Stimulated activated CD4-positive, alpha-beta T cell treated with anti-CD3 and anti-CD28 coated beads, TNF-alpha, amount 100 ng/mL, for 1 hour (primary cell): ENCODE measurements at regions not wholly inside any gene's neighbourhood (a gene's known extent, or its start where the extent isn't known, plus 50 kb on each side); places are given as distances from the start of the nearest gene placed in this dataset.

ENCODE experiments used
- DNase-seq, 3 donors: peaks; one replicate each; pipeline ENCODE4 v3.0.0-alpha.2; 2020; ENCODE audit warnings: low read depth in 3 of 3, low spot score in 1 of 3

DNA sequence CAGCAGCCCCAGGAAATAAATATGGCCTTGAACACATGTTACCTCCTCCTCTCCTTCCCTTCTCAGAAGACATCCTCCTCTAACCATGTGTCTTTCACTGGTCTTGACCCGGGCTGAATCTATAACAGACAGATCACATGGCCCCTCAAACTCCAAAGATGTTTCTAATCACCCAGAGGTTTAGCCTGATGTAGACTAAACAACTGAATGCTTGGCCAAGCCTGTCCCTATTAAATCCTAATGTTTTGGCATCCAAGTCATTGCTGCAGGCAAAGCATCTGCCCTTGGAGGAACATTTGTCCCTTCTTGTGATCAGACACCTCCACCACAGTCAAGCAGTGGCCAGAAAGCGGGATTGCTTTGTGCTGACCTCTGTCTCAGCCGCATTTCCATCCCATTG, 65.5 kb downstream of the ANKRD60 start:
- no peak for DNase-seq

DNA sequence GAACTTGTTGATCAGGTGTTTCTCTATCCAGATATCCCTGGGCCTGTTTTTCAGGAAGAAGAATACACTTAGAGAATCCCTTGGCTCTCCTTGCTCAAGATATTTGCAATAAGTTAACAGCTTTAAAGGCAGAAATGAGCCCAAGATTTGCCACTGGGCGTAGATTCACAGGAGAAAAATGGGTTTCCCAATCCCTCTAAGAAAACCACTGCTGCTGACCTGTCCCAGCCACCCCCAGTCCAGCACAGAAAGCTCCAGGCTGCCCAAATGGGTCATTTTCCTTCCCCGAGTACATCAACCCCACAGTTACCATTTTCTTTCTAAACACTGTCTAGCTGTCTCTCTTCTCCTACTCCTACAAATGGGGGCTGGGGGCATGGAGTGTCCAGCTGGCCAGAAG, 67.3 kb downstream of the ANKRD60 start:
- no peak for DNase-seq

DNA sequence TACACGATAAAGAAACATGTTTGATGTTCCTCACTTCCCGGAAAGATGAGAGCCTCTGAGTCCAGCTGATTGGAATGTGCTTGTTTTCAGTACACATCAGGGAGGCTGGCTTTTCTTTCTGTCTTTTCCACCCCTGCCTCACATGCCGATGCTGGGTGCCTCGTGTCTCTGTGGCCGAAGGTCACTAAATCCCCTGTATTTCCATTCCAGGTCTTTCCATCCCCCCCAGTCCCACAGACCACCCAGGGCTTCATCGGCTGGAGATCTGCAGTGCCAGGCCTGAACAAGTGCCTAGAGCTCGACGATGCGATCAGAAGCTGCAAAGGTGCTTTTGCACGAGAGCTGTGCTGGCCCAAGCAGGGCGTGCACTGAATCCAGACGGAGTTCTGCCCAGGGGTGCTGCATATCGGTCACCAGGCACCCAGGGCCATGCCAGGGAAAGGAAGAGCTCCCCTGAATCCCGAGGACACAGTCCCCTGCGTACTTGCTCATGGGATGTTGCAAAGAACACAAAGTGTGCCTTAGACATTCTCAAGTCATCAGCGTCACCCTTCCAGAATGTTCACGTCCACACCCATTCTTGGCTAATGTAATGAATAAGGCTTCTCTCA, 67.9 kb downstream of the ANKRD60 start:
- DNase-seq: no peak

DNA sequence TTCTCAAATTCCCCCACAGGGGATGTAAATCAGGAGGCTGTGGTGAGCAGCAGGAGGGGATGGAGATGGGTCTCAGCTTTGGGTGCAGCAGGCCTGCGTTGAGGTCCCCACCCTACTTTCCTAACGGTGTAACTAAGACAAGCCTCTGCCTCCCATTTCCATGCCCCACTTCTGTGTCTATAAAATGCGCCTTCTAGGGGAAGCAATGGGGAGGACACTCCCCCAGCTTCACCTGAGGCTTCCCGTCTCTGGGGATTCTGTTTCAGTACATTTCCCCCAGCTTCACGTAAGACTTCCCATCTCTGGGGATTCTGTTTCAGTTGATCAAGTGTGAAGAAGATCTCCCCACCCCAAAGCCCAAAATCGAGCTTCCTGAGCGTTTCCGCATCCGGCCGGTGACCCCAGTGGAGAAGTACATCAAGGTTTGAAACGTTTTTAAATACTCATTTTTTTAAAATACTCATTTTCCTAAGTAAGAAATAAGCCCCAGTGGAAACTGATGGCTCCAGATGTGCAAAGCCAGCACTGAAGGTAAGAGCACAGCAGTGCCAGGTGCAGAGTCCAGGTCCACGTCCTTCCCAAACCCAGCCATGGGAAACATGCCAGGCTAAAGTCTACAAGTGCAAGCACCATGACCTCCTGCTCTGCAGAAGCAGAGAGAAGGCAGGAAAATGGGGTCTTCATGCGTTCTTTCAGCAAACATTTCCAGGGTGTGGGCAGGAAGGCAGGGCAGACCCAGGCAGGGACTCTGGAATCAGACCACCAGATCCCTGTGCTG, 73.1 kb downstream of the ANKRD60 start:
- no peak for DNase-seq

DNA sequence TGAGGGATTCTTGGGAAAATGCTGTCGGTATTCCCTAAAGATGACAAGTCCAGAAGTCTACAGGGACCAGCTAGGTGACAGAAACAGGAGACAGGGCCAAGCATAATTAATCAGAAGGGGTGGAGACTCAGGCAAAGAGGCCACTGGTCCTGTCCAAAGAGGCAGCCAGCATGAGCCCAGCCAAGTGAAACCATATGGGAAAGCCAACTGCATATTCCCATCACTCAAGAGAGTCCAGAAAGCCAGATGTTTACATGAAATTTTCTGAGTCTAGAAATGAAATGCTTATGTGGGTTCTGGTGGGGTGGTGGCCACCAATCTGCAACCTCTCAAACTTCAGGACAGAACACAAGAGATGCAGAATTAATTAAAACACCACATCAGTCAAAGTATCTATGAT, 74.3 kb downstream of the ANKRD60 start:
- DNase-seq: no peak

DNA sequence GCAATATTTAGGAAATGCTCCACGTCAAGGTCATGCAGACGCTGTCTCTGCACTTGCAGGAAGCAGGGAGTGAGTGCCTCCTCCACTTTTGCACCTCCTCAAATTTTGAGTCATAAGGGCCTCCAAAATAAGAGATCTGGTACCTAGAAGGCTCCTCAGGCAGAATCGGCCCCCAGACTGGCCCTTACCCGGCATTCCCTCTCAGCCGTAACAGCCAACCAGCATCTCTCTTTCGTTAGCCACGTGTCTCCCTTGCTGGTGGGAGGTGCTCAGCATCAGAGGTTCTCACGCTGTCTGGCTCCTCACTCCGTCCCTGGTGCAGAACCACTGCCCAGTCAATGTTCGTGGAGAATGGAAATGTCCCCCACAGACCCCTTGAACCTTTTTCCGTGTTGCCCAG, 75.3 kb downstream of the ANKRD60 start:
- no peak for DNase-seq

DNA sequence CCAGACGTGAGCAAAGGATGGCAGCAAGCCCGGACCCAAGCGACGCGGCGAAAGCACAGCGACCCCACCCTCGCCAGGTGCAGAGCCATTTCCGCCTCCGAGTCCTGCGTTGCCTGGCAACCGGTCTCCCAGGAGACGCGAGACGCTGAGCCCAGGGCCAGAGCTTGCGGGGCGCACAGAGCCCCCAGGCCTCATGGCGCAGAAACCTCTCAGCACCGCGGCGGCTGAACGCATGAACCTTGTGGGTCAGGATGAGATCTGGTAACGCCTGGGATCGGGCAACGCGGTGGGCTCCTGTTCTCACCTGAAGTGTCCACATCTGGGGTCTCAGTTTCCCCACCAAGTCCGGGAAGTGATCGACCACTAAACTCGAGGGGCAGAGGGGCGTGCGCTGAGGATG, 77.7 kb downstream of the ANKRD60 start:
- DNase-seq: no peak

DNA sequence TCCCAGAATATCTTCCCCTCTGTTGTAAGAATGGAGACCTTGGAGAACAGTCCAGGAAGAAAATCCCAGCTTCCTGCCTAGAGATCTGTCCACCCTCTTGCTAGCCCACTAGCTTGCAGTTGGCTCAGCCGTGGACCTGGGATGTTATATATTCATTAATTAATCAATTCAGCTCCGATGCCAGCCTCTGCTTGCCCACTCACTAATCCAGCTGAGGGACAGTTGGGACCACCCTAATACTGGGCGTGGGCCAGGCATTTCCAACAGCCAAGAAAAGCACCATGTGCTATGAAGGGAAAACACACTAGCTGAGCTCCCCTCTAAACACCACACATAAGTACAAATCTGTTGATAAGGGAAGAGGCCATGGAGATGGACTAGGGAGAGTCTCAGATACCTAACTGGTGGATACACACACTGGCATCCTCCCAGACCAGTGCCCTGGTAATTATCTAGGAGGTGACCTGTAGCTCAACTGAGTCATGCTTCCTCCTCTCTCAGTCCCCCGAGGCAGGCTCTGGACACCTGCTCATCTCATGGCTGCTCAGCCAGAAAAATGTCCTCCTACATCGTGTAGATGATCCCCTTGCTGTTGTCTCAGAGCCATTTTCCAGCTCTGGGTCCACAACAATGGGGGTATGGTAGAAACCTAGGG, 78.9 kb downstream of the ANKRD60 start:
- no peak for DNase-seq

DNA sequence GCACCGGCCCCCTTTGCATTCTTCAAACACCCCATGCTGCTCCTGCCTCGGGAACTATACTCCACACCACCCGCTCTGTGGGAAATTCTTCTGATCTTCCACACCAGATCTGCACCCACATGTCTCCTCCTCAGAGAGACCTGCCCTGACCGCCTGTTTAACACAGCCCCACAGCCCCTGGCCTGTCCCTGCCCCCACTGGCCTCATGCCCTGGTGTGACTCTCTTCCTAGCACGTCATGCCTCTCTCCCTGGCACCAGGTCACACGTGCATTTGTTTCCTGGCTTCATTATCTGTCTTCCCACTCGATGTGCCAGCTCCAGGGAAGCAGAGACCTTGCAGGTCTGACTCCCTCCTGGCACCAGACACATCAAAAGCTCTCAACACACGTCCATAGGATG, 79.6 kb downstream of the ANKRD60 start:
- no peak for DNase-seq

DNA sequence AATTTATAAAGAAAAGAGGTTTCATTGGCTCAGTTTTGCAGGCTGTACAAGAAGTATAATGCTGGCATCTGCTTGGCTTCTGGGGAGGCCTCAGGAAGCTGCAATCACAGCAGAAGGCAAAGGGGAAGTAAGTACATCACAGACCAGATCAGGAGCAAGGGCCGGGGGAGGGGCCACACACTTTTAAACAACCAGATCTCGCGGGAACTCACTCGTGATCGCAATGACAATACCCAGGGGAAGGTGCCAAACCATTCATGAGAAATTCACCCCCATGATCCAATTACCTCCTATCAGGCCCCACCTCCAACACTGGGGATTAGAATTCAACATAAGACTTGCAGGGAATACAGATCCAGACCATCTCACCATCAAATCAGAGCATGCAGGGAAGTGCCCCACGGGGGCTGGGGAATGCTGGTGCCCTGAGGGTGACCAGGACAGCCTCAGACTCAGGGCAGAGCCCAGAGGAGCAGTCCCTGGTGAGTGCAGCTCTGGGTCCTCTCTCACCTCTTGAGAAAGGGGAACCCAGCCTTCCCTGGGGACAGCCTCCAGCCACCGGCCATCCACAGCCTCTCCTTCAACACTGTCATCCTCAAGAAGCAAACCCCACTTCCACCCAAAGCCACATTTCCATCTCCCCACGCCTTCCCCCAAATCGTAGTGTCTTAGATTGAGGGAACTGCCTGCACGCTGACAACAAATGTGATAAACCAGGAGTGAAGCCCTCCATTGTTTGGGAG, 80.7 kb downstream of the ANKRD60 start:
- no peak for DNase-seq

DNA sequence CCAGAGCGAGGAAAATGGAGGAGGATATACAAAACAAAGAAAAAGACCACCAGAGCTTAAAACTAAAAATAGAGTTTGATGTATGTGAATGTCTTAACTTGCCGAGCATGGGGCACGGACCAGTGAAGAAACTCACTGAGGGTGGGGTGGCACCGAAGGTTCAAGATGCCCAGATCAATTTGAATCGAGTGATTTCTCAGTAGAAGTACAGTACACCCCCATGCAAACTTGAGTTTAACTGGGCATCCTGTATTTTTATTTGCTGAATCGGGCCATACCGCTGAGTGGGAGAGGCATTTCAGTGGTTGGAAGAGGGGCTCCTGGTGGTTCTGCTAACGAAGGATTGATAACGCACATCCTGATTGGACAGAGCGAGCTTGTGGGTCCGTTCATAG, 81.7 kb downstream of the ANKRD60 start:
- DNase-seq: no peak

DNA sequence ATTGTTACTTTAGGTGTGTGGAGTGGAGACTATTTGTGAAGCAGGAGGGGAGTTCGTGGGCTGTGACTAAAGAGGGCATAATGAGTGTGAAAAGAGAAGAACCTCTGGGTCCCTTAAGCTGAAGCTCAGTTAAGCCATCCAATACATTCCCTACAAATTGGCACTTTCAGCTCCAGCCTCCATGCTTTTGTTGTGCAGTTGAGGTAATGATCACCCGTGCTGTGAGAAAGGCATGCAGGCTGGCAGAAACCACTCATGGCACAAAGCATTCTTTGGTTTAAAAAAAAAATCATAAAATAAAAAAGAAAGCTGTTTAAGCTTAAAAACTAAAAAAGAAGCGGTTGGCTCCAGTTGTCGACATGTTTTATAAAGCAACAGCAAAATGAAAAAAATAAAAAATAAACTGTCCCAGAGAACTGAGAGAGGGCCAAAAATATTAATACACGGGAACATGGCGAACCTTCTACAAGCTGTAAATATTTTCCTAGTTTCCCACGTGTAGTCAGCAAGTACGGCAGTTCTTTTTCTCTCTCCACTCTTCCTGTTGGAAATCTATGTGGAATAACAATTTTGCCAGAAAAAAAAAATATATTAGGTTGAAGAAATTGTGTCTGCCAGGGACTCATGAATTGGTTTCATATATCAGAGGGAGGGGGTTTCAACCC, 82.2 kb downstream of the ANKRD60 start:
- DNase-seq: no peak

DNA sequence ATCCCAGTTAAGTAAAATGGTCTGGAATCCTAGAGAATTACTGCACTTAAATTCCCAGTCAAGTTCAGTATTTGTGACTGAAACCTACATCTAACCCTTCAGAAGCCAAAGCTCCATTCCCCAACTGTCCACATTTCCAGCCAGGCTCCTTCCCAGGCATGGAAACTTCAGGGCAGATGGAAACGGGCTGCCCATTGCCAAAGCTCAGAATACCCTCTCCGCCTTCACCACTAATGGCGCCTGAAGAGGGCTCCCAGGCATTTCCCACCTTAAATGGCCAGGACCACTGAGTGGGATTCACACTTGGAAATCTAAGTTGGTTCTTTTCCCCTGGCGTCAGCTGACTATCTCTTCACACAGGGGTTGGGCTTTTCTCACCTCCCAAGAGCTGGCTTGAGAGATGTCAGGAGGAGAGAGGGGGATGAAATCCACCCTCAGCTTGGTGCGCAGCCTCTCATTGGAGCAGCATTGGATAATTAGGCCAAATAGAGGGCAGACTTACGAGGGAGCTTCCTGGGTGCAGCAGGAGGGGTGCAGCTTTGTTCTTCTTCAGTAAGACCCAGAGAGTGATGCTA, 82.9 kb downstream of the ANKRD60 start:
- no peak for DNase-seq

DNA sequence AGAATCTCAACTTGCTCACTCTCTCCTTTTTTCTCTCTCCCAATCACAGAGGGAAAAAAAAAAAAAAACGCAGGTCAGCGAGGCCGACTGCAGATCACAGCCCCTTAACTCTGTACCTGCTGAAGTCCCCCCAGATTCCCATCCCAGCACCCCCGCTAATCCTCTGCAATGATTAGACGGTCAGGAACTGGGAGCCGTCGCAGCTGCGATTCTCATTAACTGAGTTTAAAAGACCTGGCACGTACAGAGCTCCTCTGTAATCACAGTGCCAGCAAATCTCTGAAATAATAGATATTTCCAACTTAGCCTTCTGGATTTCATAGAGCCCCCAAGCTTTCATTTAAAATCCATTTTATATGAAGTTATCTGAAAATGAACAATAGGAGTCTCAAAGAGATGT, 84.4 kb downstream of the ANKRD60 start:
- no peak for DNase-seq

DNA sequence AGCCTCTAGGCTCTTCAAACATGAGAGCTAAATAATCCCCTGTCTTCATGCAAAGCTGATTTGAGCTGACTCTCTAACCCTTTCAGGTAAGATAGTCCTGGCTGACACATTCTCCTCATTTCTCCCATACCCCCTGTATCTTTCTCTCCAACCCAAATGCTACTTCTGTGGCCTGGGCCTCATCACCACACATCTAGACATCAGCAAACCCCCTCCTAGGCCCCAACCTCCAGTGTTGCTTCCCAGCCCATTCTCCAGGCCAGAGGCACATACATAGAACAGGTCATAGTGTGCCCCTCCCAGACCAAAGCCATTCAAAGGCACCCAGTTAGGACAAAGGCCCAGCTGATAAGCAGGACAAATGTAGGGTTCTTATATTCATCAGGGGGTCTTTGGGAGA, 84.9 kb downstream of the ANKRD60 start:
- DNase-seq: no peak

DNA sequence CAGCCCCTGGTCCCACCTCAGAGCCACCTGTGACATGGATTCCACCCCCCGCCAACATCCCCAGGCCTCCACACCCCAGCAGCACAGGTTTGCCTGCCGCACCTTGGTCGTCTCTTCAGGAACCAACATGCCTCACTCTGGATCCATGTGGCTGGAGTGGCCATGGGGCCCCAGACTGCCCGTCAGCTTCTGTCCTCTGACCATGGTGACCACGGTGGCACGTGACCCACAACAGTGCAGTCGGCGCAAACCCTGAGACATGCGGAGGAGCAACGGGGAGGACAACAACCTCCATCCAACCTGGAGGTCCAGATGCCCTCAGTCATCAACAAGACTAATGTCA, 85.6 kb downstream of the ANKRD60 start:
- no peak for DNase-seq

DNA sequence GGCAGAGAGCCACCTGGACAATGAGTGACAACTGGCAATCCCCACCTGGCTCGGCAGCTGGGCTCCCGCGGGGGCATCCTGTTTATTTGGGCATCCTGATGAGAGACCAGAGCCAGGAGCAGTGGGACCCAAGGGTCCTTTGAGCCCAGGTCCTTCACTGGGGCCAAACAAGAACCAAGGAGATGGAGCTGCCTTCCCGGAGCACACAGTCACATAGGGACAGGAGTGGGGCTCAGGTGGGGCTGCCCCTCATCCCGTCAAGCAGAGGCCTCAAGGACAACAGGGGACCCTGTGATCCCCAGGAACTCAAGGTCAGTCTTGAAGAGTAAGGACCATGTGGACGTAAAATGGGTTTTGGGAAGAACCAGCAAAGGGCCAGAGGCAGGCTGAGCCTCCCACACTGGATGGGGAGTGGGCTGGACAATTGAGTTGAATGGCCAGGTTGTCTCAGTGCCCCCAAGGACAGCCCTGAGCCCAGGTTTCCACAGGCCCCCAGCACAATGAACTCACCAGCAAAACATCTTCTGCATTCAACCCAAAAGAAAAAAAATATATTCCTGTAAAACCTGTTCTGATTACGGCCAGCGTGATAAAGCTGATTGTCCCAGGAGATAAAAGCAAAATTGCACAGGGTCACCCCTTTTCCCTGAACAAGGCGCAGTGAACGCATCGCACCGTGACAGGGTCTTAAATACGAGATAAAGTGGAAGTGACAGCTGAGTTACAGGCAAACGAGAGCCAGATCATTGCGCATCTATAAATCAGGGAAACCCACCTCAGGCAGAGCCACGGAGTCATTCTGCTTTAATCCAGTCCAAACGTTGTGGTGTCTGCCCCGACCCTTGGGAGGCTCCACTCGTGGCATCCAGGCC, 86.2 kb downstream of the ANKRD60 start:
- no peak for DNase-seq

DNA sequence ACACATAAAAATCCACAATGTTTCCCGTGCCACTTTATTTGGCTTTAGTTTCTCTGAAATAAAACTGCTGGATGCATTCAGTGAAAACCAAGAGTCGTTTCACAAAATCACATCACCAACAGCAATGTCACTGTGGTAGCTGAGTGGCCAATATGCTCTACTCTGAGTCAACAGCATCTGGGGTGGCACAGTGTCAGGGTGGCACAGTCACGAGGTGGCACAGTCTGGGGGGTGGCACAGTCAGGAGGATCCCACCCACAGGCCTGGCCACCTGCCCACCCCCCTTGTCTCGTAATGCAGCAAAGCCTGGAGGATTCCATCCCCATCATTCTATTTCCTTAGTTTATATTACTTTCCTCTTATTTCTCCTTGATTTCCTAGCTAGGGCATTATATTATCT, 87.0 kb downstream of the ANKRD60 start:
- no peak for DNase-seq

DNA sequence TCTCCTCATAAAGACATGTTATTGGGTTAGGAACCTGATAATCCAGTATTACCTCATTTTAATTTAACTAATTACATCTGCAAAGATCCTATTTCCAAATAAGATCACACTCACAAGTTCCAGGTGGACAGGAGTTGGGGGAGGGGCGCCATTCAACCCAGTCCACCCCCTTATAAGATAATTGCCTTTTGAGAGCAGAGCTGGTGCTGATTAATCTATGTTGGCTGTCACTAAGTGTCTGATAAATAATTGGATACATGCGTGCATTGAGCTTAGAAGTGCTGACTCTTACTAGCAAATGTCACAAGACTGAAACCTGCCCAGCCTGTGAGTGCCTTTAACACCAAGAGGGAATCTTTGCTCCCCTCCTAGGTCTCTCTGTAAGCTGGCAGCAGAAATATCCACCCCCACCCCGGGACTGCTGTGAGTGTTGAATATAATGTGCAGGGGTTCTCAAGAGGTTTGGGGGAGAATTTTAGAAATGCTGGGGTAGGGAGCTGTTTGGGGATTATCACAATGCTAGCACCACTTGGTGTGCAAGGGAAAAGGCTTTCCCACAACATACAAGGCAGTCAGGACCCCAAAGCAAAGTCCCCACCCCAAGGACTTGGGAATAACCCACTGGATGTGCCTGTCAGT, 87.5 kb downstream of the ANKRD60 start:
- DNase-seq: no peak
